NCI-H1694 treated with DMSO at 0.1 percent for 48 hours (cell line): ENCODE measurements at regions not wholly inside any gene's neighbourhood (a gene's known extent, or its start where the extent isn't known, plus 50 kb on each side); places are given as distances from the start of the nearest gene placed in this dataset.
"Not testable (repeated sequence)": the region's sequence is repeated elsewhere in the genome, so short reads cannot be mapped to it uniquely, and the experiment has no call there.

Experiments used
- DNase-seq: peaks from one replicate; lab custom pipeline; 2025; lab: John Stamatoyannopoulos, UW

GRCh38 chr3:90197383-90197782 is 1090.0 kb downstream of the EPHA3 start:
- not testable (repeated sequence) for DNase-seq

- DNase-seq = not testable (repeated sequence)
Observed at GRCh38 chr3:90202931-90203330, 1095.5 kb downstream of the EPHA3 start.

GRCh38 chr3:90206482-90206881 is 1099.1 kb downstream of the EPHA3 start:
- DNase-seq = not testable (repeated sequence)

GRCh38 chr3:90207353-90208097 is 1100.1 kb downstream of the EPHA3 start:
- DNase-seq = not testable (repeated sequence)

- DNase-seq = no peak
Observed at GRCh38 chr3:90221900-90222299, 1114.5 kb downstream of the EPHA3 start.

GRCh38 chr3:90241481-90241880 is 1134.1 kb downstream of the EPHA3 start:
- DNase-seq = no peak

GRCh38 chr3:90253131-90253530 is 1145.7 kb downstream of the EPHA3 start:
- DNase-seq = no peak

GRCh38 chr3:90261481-90262433 is 1154.3 kb downstream of the EPHA3 start:
- DNase-seq = no peak
